ENCODE measurements at regions not wholly inside any gene's neighbourhood (a gene's known extent, or its start where the extent isn't known, plus 50 kb on each side); places are given as distances from the start of the nearest gene placed in this dataset.
"Not testable (repeated sequence)": the region's sequence is repeated elsewhere in the genome, so short reads cannot be mapped to it uniquely, and the experiment has no call there.

DNA sequence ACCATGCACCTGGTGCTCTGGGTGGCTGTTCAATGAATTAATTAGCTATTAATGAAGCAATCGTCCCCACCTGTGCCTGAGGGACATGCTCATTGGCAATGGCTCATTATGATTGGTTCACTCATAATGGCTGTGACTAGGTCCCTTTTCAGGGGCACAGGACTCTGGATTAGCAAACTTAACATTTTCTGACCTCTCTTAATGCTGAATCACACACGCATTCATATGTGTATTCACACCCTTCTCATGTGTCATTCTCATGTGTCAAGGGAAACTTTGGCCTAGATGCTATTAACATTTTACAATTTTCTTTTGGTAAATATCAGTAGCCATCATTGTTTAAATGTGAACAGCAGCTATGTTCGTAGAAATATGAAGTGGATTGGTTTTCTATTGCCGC lies 98.9 kb upstream of the PMAIP1 start:
- no peak for DNase-seq (ENCODE audit: low spot score)

DNA sequence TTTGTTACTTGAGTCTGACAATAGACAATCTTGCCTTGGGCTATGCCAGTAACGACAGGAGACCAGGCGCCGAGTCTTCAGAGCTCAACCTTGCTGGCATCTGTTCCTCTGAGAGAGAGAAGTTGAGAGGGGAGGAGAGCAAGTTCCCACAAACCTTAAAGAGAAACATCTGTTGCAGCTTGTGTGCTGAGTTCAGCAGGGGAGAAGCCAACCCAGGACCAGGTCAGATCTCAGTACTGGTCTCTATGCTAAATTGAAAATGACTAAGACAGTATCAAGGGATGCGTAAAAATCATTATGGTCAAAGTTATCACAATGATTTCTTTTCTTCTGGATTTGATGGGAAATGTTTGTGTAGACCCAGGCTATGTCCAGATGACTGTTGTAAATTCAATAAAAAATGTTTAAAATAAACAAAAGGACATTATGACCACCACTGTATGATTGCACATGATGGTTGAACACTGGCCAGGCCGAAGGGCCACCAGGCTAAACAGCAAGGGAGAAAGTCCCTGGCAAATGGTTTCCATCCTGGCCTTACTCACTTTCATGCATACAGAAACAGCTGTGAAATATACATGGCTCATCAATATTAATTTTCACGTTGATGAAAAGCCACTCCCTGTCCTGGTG lies 100.3 kb upstream of the PMAIP1 start:
- no peak for DNase-seq (ENCODE audit: low spot score)

DNA sequence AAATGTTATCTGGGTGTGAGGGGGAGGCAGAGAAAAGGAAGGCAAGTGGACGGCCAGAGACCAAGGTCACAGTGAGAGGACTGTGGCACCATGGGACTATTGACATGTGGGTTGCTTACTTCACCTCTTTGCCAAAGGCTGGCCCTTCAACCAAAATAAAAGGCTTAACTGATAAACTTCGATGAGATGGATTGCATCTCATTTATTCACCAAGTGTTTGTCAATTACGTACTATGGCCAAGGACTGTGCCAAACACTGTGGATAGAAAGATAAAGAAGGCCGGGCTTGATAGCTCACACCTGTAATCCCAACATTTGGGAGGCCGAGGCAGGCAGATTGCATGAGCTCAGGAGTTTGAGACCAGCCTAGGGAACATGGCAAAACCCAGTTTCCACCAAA lies 98.7 kb upstream of the CCBE1 start:
- DNase-seq (ENCODE audit: low spot score), result no peak

DNA sequence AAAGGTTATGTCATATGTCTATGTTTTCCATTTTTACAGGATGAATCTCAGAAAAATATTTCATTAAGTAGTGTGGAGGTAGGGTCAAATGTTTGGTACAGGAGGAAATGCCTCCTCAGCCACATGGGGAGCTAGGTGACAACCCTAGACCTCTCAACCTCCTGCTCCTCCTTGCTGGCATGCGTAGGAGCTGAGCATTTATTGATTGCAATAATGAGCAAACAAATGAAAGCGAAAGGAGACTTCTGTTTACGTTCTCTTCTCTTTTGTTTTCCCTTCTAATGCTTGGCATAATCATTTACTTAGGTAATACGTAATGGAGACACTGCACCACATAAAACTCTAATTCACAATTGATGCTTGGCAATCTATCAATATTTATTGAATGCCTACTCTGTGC lies 95.1 kb upstream of the CCBE1 start:
- no peak for DNase-seq (ENCODE audit: low spot score)

DNA sequence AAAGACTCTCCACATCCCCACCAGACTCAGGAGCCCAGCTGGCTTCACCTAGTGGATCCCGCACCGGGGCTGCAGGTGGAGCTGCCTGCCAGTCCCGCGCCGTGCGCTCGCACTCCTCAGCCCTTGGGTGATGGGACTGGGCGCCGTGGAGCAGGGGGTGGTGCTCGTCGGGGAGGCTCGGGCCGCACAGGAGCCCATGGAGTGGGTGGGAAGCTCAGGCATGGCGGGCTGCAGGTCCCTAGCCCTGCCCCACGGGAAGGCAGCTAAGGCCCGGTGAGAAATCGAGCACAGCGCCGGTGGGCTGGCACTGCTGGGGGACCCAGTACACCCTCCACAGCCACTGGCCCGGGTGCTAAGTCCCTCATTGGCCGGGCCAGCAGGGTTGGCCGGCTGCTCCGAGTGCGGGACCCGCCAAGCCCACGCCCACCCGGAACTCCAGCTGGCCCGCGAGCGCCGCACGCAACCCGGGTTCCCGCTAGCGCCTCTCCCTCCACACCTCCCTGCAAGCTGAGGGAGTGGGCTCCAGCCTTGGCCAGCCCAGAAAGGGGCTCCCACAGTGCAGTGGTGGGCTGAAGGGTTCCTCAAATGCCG lies 93.2 kb upstream of the CCBE1 start:
- DNase-seq (ENCODE audit: low spot score), result not testable (repeated sequence)

DNA sequence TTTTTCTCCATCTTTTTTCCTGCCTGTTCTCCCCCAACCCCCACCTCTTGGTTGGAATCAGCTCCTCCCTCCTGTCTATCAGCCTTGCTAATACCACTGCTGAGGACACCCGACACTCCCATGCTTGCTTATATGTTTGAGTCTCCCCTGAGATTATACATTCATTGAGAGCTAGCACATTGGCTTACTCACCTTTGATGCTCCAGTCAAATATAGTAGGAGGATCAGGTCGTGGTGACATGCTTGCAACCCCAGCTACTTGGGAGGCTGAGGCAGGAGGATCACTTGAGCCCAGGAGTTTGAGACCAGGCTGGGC lies 91.5 kb upstream of the CCBE1 start:
- DNase-seq (ENCODE audit: low spot score), result no peak

DNA sequence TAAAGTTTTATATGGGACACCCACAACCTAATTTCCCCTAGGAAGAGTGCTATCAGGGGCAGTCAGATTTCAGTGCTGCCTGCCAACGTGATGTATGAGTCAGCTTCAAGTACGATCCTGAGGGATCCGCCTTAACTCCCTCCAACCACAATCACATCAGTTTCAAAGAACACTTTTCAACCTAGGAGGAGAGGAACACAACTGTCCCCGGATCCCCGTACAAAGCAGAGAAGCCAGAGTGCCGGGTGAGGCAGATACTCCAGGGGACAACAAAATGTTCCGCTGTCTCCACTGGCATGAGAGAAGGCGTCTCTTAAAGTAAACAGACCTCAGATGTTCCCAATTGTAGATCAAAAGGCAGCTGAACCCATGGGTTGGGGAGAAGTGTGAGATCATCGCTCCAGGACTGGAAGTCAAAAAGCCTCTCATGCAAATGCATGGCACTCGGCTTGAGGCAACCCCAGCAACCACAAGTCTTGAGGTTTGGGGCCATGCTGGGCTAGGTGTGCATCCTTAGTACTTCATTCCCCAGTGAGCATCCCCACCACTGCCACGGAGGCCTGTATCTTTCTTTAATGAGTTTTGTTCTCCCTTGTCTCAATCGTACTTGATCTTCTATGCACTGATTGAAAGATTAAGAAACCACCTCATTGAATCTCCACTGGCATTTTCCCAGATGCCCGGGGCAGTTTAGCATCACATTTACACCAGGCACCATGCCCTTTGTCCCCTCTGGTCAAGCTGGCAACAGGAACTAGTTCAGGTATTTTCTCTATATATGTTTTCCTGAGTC lies 91.0 kb upstream of the CCBE1 start:
- no peak for DNase-seq (ENCODE audit: low spot score)

DNA sequence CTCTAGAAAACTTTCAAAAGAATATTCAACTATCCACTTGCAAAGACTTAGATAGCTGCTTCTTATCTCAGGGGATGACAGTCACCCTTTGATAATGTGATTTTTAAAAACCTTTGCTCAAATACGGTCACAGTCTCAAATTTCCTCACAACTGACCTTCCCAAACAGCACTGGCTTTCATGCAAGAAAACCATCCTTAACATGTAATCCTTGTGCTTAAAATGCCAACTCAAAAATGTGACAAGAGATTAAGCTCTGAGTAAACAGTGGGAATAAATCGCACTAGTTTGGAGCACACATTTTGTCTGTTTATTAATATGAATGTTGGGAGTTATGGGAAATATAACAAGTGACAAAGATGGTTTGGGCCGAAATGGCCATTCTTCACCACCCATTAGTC lies 87.5 kb upstream of the CCBE1 start:
- DNase-seq (ENCODE audit: low spot score), result no peak

DNA sequence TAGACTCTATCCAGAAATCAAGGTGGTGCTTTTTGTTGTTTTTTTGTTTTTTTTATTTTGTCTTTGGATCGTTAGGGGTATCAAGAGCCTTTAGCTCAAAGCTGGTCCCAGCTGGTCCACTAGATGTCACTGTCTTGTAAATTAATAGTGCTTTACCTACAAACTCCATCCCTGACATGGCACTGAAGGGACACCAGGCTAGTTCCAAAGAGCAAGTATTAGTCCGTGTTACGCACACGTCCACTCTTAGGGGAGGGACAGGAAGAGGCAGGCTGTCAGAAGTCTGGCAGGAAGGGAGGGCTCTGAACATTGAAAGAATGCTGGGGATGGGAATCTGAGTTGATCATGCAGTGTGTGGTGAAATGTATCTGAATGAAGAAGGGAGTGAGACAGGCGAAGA lies 85.9 kb upstream of the CCBE1 start:
- peak; percentile 12 for DNase-seq (ENCODE audit: low spot score)

DNA sequence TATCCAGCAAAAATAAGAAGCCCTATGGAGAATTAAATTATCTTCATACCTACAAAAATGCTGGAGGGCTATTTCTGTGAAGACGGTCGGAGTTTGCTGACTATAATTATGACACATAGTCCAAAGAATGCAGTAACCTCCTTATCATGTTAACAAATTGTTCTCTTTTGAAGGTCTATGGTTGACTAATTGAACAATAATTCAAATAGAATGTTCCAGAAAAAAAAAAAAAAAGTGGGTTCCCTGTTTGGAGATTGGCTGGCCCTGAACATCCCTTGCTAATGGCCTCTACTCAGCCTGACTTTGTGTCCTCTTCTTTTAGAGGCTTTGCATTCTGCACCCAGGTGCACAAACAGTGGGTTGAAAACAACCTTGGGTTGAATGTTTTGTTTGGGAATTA lies 82.8 kb upstream of the CCBE1 start:
- DNase-seq (ENCODE audit: low spot score), result no peak

DNA sequence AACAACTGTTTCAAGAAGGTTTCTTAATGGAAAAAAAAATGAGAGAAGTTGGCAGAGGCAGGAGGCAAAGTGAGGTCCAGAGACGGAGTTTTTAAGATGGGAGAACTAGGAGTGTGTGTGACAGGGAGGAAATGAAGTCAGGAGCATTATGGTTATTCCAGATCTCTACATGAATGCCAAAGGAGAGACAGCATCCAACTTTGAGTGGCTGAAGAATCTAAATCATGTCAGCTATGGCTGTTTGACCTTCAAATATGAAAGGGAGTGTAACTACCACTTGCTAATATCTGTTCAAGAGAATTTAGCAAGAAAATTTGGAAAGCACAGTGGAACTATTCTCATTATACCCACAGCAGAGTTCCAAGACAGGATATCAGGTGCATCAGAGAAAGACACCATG lies 81.2 kb upstream of the CCBE1 start:
- no peak for DNase-seq (ENCODE audit: low spot score)

DNA sequence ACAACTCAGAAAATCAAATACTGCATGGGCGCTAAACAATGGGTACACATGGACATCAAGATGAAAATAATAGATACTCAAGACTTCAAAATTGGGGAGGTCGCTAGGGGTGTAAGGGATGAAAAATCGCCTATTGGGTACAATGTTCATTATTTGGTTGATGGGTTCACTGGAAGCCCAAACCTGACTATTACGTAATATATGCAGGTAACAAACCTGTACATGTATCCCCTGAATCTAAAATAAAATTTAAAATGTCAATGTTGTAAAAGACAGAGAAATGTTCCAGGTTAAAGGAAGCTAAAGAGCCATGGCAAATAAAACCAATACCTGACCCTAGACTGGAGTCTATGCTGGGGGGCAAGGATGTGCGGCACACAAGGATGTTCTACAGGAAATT lies 80.4 kb upstream of the CCBE1 start:
- no peak for DNase-seq (ENCODE audit: low spot score)

DNA sequence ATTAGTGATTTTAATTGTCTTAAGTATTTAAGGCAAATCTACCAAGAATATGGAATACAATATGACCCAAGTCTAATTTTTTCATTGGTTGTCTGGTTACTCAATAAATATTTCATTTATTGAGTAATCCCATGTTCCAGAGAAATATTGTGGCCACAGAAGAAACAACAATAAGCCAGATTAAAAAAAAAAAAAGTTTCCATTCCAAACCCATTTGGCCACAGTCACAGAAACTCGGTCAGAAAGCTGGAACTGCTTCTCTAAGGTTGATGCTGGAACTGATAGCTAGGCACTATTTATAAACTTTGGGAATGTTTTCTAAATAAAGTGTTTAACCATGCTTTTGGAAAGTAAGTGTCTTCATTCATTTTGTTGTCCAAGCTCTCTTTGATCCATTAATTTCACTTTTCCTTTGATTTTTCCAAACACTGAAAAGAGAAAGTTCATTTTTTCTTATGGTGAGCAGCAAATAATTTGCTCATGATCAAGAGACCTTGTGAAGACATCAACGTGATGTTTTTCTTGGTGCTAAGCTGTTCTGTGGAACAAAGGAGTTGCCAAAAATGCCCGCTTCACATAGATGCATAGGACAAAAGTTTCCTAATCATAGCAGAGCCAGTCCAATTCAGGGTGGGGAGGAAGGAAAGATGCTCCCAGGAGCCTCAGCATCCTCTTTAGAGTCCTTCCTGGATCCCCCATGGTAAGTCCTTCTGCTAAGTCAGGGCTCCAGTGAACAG lies 72.1 kb upstream of the CCBE1 start:
- DNase-seq (ENCODE audit: low spot score), result no peak

DNA sequence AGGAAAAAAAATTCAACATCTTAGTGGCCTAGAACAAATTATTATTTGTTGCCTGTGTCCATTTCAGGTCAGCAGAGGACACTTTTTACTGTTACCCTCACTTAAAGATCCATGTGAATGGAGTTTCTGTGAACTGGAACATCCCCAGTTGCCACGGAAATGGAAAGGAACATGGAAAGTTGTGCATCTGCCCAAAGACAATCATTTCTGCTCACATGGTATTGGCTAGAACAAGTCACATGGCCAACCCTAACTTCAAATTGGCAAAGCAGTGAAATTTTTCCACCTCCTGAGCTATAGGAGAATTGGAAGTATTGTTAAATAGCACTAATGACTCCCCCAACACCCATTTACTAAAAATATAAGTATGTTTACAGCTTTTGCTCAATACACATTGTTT lies 71.2 kb upstream of the CCBE1 start:
- no peak for DNase-seq (ENCODE audit: low spot score)

DNA sequence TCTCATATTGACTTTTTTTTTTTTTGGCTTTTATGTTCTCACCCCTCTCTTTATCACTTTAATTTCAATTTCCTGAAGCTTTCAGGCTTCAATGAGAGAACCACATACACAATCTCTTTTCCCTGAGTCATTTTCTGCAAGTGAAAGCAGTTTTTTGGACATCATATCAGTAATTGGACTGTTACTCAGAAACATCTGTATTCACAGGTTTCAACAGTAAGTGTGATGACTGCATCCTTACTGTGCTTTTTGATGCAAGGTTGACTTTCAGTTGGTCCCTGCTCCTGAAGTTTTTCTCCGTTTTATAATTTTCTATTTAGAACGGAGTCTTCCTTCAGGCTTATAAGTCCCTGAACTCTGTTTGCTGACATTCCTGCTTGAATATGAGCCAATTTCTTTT lies 70.5 kb upstream of the CCBE1 start:
- no peak for DNase-seq (ENCODE audit: low spot score)

DNA sequence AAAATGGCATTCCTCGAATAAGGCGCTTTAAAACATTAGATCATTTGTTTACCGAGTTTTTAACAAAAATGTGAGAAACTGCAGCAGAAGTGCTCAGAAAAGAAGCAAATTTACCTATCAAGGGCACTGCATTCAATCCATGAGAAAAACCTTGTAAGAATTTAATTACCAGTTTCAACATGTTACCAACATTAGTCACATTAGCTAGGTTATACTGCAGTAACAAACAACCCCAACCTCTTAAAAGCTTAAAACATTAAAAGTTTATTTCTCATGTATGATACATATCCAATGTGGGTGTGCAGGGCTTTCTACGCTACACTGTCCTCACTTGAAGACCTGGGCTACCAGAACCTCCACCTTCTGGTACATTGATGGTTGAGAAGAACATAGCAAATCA lies 68.1 kb upstream of the CCBE1 start:
- DNase-seq (ENCODE audit: low spot score), result no peak

DNA sequence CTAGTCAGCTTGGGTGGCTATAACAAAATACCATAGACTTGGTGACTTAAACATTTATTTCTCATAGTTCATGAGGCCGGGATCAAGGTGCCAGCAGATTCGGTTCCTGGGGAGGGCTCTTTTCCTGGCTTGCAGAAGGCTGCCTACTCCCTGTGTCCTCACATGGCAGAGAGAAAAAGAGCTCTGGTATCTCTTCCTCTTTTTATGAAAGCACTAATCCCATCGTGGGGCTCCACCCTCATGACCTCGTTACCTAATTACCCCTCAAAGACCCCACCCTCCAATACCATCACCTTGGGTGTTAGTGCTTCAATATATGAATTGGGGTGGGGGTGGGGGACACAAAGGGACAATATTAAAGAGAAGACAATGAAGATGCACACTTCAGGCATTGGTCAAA lies 67.1 kb upstream of the CCBE1 start:
- DNase-seq (ENCODE audit: low spot score), result no peak

DNA sequence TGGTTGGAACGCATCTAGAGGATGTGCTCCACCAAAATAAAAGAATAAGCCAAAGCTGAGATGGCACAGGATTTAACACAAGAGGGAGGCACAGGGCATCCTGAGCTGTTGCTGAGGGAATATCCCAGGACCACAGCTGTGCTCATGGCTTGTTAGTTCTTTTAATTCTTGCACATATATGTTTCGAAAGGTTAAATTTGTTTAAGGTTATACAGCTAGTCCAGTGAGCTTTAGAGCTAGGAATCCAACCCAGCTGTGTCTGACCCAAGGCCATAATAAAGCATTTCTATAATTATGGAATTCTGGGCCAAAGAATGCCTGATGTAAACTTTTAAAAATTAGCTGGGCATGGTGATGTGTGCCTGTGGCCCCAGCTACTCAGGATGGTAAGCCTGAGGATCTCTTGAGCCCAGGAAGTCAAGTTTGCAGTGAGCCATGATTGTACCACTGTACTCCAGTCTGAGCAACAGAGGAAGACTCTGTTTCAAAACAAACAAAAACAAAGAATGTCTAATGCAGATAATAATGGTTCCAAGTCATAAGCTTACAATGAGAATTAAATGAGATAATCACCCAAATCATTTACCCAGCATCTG lies 66.4 kb upstream of the CCBE1 start:
- DNase-seq (ENCODE audit: low spot score), result no peak

DNA sequence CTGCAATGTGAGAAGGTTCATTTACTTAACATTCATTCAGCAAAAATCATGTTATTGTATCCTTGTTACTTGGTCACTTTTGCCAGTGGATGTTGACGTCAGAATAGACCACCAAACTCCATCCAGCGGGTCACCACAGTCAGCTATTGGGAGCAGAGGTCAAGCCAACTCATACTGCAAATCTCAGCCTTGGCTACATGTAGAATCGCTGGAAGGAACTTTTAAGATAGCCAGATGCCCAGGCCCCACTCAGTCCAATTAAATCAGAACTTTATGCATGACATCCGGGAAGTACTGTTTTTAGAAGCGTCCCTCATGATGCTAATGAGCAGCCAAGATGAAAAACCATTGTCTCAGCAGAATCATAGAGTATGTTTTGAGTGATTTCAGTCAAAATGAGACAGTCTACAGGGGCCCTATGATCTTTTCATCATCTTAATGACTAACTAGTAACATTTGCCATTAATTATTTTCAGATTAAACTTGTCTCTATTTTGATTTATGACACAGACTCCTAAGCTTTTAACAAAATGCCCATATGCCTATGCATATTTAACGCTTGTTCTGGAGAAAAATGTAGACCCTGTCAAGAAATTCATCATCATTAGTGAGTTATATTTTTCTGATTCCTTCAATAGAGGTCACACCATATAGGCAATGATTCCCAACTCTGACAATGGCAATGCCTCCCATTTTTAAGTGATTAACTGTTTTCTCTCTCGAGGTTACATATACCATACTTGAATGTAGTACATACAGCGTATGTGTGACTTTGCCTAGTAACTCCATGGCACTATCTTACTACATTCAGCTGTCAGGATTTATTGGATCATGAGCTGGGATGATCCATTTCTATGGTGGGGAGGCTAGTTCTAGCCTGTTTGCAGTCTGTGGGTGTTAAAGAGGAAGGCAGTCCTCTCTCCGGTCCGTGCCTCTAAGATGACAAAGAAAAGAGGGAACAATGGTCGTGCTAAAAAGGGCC lies 63.7 kb upstream of the CCBE1 start:
- DNase-seq (ENCODE audit: low spot score), result no peak

DNA sequence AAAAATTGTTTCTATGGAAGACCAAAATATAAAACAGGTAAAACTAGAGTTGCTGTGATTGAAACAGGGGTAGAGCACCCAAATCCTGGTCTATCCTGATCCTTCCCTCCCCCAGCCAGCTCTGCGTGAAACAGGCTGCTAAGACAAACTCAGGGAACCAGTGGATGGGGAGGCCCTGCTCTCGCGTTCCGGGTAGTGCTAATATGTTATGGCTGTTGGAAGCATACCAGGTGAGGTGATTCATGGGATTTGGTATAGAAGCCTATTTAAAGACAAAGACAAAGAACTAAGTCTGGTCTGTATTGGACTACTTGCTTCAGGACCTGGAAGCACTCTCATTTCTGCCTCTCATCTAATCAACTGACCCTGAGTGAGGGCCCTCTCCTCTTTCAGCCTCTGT lies 63.0 kb upstream of the CCBE1 start:
- no peak for DNase-seq (ENCODE audit: low spot score)

DNA sequence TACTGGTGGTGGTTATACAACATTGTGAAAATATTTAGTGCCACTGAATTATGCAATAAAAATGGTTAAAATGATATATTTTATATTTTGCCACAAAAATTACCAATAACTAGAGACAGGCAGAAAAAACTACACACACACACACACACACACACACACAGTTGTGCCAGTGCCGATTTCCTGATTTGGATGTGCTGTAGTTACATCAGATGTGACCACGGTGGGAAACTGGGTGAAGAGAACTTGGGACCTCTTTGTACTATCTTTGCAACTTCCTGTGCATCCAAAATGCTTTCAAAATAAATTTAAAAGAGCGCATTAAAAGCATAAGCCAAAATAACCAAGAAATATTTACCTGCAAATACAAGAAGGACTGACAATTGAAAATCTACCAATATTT lies 61.6 kb upstream of the CCBE1 start:
- no peak for DNase-seq (ENCODE audit: low spot score)

DNA sequence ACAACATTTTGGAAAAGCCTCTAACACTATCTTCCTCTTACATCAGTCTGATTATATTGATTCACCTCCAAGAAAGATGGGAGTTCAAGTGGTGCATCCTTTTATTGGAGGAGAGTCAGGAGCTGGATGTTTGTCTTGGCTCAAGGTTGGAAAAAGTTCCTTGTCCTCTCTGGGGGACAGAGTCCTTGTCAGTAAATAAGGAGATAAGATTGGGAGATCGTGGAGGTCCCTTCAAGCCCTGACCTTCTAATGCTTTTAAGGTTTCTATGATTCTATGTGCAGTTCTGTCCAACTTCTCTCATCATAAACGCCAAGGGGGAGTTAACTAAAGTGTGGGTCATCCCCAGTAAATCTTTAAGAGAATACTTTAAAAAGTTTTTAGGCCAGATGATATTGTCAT lies 60.9 kb upstream of the CCBE1 start:
- DNase-seq (ENCODE audit: low spot score), result no peak

Measured in cerebellar cortex (tissue), 1 donor.